Adrenal gland (tissue), 9 donors: ENCODE measurements at regions not wholly inside any gene's neighbourhood (a gene's known extent, or its start where the extent isn't known, plus 50 kb on each side); places are given as distances from the start of the nearest gene placed in this dataset.
"Not testable (repeated sequence)": the region's sequence is repeated elsewhere in the genome, so short reads cannot be mapped to it uniquely, and the experiment has no call there.

Experiments used
- DNase-seq, 7 donors: peaks; one replicate each; pipeline ENCODE4 v3.0.0-alpha.2; 2019 to 2020
- H3K27ac ChIP-seq, 5 donors: fragments of 200-600 bp; sonication (generic) in 4 of 5; 1 replicate in 3 of 5; 2 replicates in 2 of 5; pipeline versions ENCODE4 v1.5.1 to v1.8.0; 2016 to 2020; ENCODE audit warnings: mild to moderate bottlenecking in 1 of 5
- H3K27me3 ChIP-seq: fragments of 200-600 bp; 2 replicates; pipeline ENCODE4 v1.8.0; 2021
- H3K36me3 ChIP-seq, 2 donors: fragments of 200-600 bp; replicated peaks in 1 of 2; 1 replicate in 1 of 2; 2 replicates in 1 of 2; pipeline versions ENCODE4 v1.5.1 to v1.8.0; 2018 to 2022
- H3K4me1 ChIP-seq, 2 donors: fragments of 200-600 bp; replicated peaks in 1 of 2; 1 replicate in 1 of 2; 2 replicates in 1 of 2; pipeline versions ENCODE4 v1.5.1 to v1.8.0; 2018 to 2021
- H3K4me3 ChIP-seq, 4 donors: fragments of 200-600 bp; sonication (generic) in 3 of 4; one replicate each; pipeline ENCODE4 v1.5.1; 2016 to 2018
- H3K9me3 ChIP-seq, 3 donors: fragments of 200-600 bp; sonication (generic) in 1 of 3; replicated peaks in 1 of 3; 1 replicate in 2 of 3; 2 replicates in 1 of 3; pipeline versions ENCODE4 v1.5.1 to v1.8.0; 2016 to 2021
- CTCF ChIP-seq, 6 experiments: fragments of 450-650 bp in 4 of 6; fragments of 200-600 bp in 2 of 6; sonication (generic) in 1 of 6; IDR thresholded peaks; 1 replicate in 5 of 6; 2 replicates in 1 of 6; pipeline versions ENCODE4 v1.5.1 to v1.8.0; 2016 to 2021; ENCODE audit warnings: antibody characterized with exemption in 6 of 6, mild to moderate bottlenecking in 2 of 6, moderate library complexity in 1 of 6
- POLR2A ChIP-seq, 2 donors: fragments of 450-650 bp; IDR thresholded peaks; one replicate each; pipeline ENCODE4 v1.6.1; 2017; ENCODE audit warnings: antibody characterized with exemption in 2 of 2, mild to moderate bottlenecking in 2 of 2, moderate library complexity in 1 of 2
- WGBS, 4 donors: extraction: QIAGEN DNeasy Blood & Tissue Kit in 2 of 4; methylation state at CpG; one replicate each; pipeline versions ENCODE4 v1.1.5 to v1.1.7; 2013 to 2017; 5-methylcytosine and 5-hydroxymethylcytosine counted together
- intact Hi-C, 2 donors: fragments of 100-400 bp; cut with DNase I; formaldehyde crosslinking; loops; one replicate each; pipeline versions ENCODE4 v1.14.1 to v1.15.0; 2022 to 2023
- donor health status: healthy with polysubstance abuse.
- donor health status: Bipolar disorder and iron deficiency.
- donor health status: DM: yes; HTN: yes; CAD: no.
- donor health status: DM: no; HTN: no; CAD: no.
- donor health status: DM: no; HTN: no; CAD: no.

GRCh38 chr13:108084840-108085239 lies 130.5 kb downstream of the LIG4 start:
- no peaks in the 10 kb centered on the region for H3K9me3 ChIP-seq
- TF ChIP-seq CTCF (IDR thresholded peaks at IDR 0.05) (no peak), POLR2A (IDR thresholded peaks at IDR 0.05) (no peak)
- no peaks in the 10 kb centered on the region for H3K4me1 ChIP-seq
- intact Hi-C loops, result no loop called here
- H3K27ac ChIP-seq, result no peak overlapping the region
- no peak for DNase-seq
- no peaks in the 10 kb centered on the region for H3K27me3 ChIP-seq
- H3K4me3 ChIP-seq, result no peak overlapping the region
- H3K36me3 ChIP-seq, result no peaks in the 10 kb centered on the region
- 52 to 81% (median 75%) methylated on average over 3 of the region's 3 CpGs for WGBS, 4 donors

- intact Hi-C loops, result no loop called here
- Histone ChIP-seq H3K27me3 (no peaks in the 10 kb centered on the region), H3K4me3 (no peak overlapping the region), H3K9me3 (no peaks in the 10 kb centered on the region), H3K27ac (no peak overlapping the region), H3K36me3 (no peaks in the 10 kb centered on the region), H3K4me1 (no peaks in the 10 kb centered on the region)
- WGBS, 4 donors, result 16 to 32% (median 16%) methylated on average over 2 of the region's 2 CpGs
- no peak for TF ChIP-seq POLR2A (IDR thresholded peaks at IDR 0.05)
- TF ChIP-seq CTCF (IDR thresholded peaks at IDR 0.05), result no peak
- no peak for DNase-seq
Observed at GRCh38 chr13:108083056-108083455, 132.3 kb downstream of the LIG4 start.

GRCh38 chr13:108082481-108082880 lies 132.9 kb downstream of the LIG4 start:
- no peak for TF ChIP-seq POLR2A (IDR thresholded peaks at IDR 0.05)
- TF ChIP-seq CTCF (IDR thresholded peaks at IDR 0.05), result no peak
- Histone ChIP-seq H3K4me1 (no peaks in the 10 kb centered on the region), H3K36me3 (no peaks in the 10 kb centered on the region), H3K27me3 (no peaks in the 10 kb centered on the region), H3K27ac (no peak overlapping the region), H3K4me3 (no peak overlapping the region), H3K9me3 (no peaks in the 10 kb centered on the region)
- DNase-seq, result no peak
- WGBS, 4 donors, result 74 to 84% (median 77%) methylated on average over 4 of the region's 4 CpGs
- intact Hi-C loops, result no loop called here

- 82 to 88% (median 88%) methylated on average over 1 of the region's 1 CpG for WGBS, 4 donors
- no peak overlapping the region for H3K4me3 ChIP-seq
- no peak for DNase-seq
- no peaks in the 10 kb centered on the region for H3K9me3 ChIP-seq
- H3K36me3 ChIP-seq, result no peaks in the 10 kb centered on the region
- H3K4me1 ChIP-seq, result no peaks in the 10 kb centered on the region
- no peak overlapping the region for H3K27ac ChIP-seq
- intact Hi-C loops, result no loop called here
- TF ChIP-seq CTCF (IDR thresholded peaks at IDR 0.05) (no peak), POLR2A (IDR thresholded peaks at IDR 0.05) (no peak)
- H3K27me3 ChIP-seq, result no peaks in the 10 kb centered on the region
Observed at GRCh38 chr13:108077284-108077683, 138.1 kb downstream of the LIG4 start.

- H3K36me3 ChIP-seq, H3K27ac ChIP-seq, H3K4me3 ChIP-seq, intact Hi-C loops, H3K9me3 ChIP-seq, H3K27me3 ChIP-seq, DNase-seq, H3K4me1 ChIP-seq: not testable (repeated sequence)
- WGBS, 4 donors, result 60 to 72% (median 66%) methylated on average over 5 of the region's 5 CpGs
Observed at GRCh38 chr13:108074429-108074828, 140.9 kb downstream of the LIG4 start.
